Superior temporal gyrus (tissue), 1 donor: ENCODE measurements at regions not wholly inside any gene's neighbourhood (a gene's known extent, or its start where the extent isn't known, plus 50 kb on each side); places are given as distances from the start of the nearest gene placed in this dataset.

Experiments
- DNase-seq: peaks from one replicate; pipeline ENCODE4 v3.0.0-alpha.2; 2016; ENCODE audit errors: extremely low spot score

DNA sequence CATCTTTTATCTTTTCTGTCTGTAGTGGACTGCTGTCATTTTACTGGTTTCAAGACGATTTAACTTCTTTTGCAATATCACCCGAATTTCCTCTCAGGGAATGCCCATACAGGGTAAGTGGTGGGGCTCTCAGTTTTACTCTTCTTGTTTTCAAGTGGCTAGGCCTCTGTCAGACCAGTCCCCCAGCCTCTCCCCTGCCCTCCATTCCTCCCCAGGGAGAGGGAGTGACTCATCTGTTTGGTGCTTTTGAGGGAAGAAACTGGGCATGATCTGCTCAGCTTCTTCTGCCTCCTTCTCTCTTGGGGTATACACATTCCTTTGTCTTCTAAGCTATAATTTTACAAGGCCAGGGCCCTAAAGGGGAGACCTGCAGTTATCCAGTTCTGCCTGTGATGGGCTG lies 332.0 kb downstream of the CBLN1 start:
- no peak for DNase-seq

DNA sequence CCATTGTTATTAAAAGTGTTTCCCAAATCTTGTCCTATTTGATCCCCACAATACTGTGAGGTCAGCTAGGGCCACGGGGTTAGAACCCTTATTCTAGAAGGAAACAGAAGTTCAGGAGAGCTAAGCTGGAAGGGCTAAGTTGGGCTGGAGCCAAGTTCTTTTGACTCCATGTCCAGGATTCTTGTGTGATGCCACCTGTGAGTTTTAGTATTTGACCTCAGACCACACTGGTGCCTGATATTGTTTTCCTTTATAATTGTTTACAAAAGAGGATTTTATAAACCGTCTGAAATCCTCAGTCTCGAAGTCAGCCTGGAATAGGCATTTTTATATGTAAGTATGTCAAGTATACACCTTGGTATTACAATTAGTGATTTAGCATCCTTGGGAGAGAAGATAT lies 332.7 kb downstream of the CBLN1 start:
- no peak for DNase-seq

DNA sequence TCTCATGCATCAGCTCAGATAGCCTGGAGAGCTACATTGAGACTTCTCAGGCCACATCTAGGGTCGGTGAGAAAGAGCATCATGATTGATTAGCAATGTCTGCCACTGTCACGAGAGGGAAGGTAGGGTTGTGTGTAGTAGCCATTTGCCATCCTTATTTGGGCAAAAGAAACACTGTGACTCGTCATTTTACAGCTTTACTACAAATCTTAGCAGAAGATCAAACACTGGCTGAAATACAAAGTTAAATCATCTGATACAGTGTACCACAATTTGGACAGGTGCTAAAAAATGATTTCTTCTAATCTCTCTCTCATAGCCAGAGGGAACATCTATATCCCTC lies 334.3 kb downstream of the CBLN1 start:
- DNase-seq = no peak

GRCh38 chr16:48946686-48947370 lies 334.8 kb downstream of the CBLN1 start:
- DNase-seq = no peak

- no peak for DNase-seq
These were observed 333.0 kb upstream of the N4BP1 start for GRCh38 chr16:48942996-48943395.

GRCh38 chr16:48936811-48937210 lies 326.8 kb upstream of the N4BP1 start:
- DNase-seq = no peak

- DNase-seq = no peak
These were observed 322.4 kb upstream of the N4BP1 start for GRCh38 chr16:48932216-48932855.

GRCh38 chr16:48930951-48931553 lies 321.1 kb upstream of the N4BP1 start:
- no peak for DNase-seq

- DNase-seq = no peak
These were observed 309.8 kb upstream of the N4BP1 start for GRCh38 chr16:48919791-48920190.

DNA sequence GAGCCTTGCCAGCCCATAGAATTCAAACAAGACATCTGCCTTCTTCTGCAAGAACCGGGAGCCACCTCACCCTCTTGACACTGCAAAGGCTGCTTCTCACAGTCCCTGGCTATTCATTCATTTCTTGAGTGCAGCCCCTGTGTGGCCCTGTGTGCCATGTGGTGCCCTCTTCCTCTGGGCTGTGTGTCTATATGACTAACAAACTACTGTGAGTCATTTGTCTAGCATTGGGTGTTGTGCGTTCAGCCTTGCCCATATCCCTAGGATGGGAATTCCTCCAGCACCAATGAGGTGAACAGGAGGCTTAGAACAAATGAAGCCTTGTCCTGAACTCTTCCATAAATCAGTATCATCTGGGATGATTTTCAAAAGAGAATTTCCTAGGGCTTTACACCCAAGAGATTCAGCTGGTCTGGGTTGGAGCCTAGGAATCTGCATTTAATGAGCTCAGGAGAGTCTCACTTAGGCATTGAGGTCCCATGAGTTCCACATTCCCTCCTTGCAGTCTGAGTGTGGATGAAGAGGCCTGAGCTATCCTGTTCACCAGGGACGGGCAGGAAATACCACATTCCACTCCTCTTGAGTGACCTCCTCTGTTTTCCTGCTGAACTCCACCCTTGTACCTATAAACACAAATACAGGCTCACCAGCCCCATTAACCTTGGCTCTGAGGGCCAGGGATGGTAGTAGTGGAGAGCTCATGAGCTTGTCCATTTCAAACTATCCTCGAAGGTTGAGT lies 308.7 kb upstream of the N4BP1 start:
- DNase-seq = no peak

DNA sequence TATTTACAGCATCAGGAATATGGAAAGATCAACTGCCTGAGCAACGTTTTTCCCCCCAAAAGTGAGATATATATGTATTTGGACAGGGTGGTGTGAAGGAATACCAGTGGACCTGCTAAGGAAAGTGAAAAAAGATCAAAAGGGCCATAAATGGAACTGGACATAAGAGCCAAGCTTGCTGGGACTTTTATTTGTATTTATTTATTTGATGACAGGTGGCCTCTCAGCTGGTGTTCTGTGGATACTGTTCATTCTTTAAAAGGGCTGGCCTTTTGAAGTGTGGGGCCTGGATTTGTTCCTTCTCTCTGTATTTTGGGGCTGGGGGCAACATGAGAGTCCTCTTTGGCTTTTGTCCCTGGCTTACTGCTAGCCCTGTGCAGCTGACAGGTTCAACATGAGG lies 306.6 kb upstream of the N4BP1 start:
- no peak for DNase-seq

DNA sequence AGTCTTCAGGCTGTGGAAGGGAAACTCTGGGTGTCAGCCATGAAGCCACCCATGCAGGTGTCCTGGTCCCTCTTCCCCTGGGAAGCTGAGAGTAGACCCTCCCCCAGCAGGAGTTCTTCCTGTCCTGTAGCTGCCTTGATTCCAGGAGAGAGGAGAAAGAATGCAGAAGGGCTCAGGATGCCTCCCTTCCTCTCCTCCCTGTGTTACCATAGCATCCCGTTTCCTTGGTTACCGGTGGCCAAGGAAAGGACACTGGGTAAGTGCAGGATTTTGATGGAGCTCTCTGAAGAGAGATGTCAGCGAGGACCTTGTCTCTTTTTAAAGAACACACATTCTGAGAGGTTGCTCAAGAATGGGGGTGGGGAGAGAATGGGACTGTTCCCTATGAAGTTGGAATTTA lies 304.1 kb upstream of the N4BP1 start:
- no peak for DNase-seq

- DNase-seq = no peak
These were observed 303.4 kb upstream of the N4BP1 start for GRCh38 chr16:48913384-48913783.

DNA sequence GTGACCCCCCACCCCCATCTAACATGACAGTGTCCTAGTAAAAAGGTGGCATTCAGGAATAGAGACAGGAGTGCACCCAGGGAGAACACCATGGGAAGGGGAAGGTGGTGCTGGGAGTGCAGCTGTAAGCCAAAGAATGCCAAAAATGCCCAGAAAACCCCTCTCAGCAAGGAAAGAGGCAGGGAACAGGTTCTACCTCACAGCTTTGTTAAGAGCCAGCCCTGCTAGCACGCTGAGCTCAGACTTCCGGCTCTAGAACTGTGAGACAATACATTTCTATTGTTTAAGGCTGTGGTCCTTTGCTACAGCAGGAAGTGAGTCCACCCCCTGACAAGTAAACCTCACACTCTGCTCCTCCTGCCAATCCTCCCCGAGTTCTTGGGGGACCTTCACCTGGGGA lies 302.4 kb upstream of the N4BP1 start:
- DNase-seq = no peak

GRCh38 chr16:48911700-48912099 lies 301.7 kb upstream of the N4BP1 start:
- no peak for DNase-seq

DNA sequence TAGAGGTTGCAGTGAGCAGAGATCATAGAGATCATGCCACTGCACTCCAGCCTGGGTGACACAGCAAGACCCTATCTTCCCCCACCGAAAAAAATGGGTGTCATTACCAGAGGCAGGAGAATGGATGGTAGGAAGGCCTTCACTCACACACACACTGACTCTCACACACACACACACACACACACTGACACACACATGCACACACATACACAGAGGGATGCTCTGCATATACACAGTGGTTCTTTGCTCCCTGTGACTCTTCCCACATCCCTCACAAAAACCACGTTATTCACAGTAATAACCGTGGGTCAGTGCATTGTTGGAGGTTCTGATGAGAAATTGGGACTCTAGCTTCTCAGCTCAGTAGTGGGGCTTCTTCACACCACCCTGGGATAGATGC lies 300.2 kb upstream of the N4BP1 start:
- DNase-seq = no peak

GRCh38 chr16:48909231-48909630 lies 299.3 kb upstream of the N4BP1 start:
- DNase-seq = no peak

- DNase-seq = no peak
These were observed 298.1 kb upstream of the N4BP1 start for GRCh38 chr16:48907906-48908634.

- no peak for DNase-seq
These were observed 295.9 kb upstream of the N4BP1 start for GRCh38 chr16:48905632-48906505.

GRCh38 chr16:48904333-48904732 lies 294.4 kb upstream of the N4BP1 start:
- no peak for DNase-seq

GRCh38 chr16:48903039-48903438 lies 293.1 kb upstream of the N4BP1 start:
- no peak for DNase-seq
